WTC11 (cell line): ENCODE measurements at regions not wholly inside any gene's neighbourhood (a gene's known extent, or its start where the extent isn't known, plus 50 kb on each side); places are given as distances from the start of the nearest gene placed in this dataset.
"Not testable (repeated sequence)": the region's sequence is repeated elsewhere in the genome, so short reads cannot be mapped to it uniquely, and the experiment has no call there.

Experiments
- ATAC-seq: fragments of 200-7000 bp; cut with Tn5 transposase; 2 replicates; pipeline ENCODE4 v1.10.0; 2021; ENCODE audit warnings: mild to moderate bottlenecking, moderate library complexity
- CTCF ChIA-PET: fragments of 300-600 bp; sonication (Branson Sonifier 250); formaldehyde crosslinking; loops from one replicate; lab custom pipeline; 2021; ENCODE audit warnings: antibody characterized with exemption; lab: Charles Lee
- POLR2A ChIA-PET: fragments of 350-600 bp; sonication (Branson Sonifier 250); formaldehyde crosslinking; loops from one replicate; lab custom pipeline; 2021; ENCODE audit warnings: antibody characterized with exemption; lab: Charles Lee
- DNase-seq: peaks from one replicate; pipeline ENCODE4 v3.0.0; 2021; ENCODE audit warnings: low spot score
- H3K27ac Mint-ChIP-seq: 2 replicates; pipeline ENCODE4 v1.8.0; 2021; ENCODE audit warnings: mixed read lengths
- H3K27me3 Mint-ChIP-seq: 2 replicates; pipeline ENCODE4 v1.8.0; 2021; ENCODE audit warnings: low read depth, mild to moderate bottlenecking, moderate library complexity, mixed read lengths
- H3K36me3 Mint-ChIP-seq: 2 replicates; pipeline ENCODE4 v1.8.0; 2021; ENCODE audit warnings: mixed read lengths
- H3K4me1 Mint-ChIP-seq: 2 replicates; pipeline ENCODE4 v1.8.0; 2022; ENCODE audit warnings: mixed read lengths
- H3K4me3 Mint-ChIP-seq: 2 replicates; pipeline ENCODE4 v1.8.0; 2021; ENCODE audit warnings: mild to moderate bottlenecking, moderate library complexity, mixed read lengths
- H3K9me3 Mint-ChIP-seq: 2 replicates; pipeline ENCODE4 v1.8.0; 2021; ENCODE audit warnings: mixed read lengths
- ARID4B ChIP-seq: sonication (generic); formaldehyde crosslinking; IDR thresholded peaks from 2 replicates; pipeline ENCODE4 v1.8.0; 2023; ENCODE audit warnings: missing genetic modification reagents, mild to moderate bottlenecking, borderline replicate concordance
- ATF3 ChIP-seq: sonication (generic); formaldehyde crosslinking; conservative IDR thresholded peaks from 2 replicates; pipeline ENCODE4 v1.8.1; 2022; ENCODE audit warnings: mild to moderate bottlenecking, missing genetic modification reagents
- CDX4 ChIP-seq: fragments of 250-450 bp; sonication (Bioruptor Pico); IDR thresholded peaks from 2 replicates; pipeline ENCODE4 v1.9.0; 2021; ENCODE audit warnings: moderate library complexity, mild to moderate bottlenecking, inconsistent platforms, borderline replicate concordance
- CREB1 ChIP-seq: sonication (generic); formaldehyde crosslinking; IDR thresholded peaks from 2 replicates; pipeline ENCODE4 v1.8.0; 2023; ENCODE audit warnings: mild to moderate bottlenecking, missing genetic modification reagents
- CREM ChIP-seq: sonication (generic); formaldehyde crosslinking; IDR thresholded peaks from 2 replicates; pipeline ENCODE4 v1.8.1; 2022; ENCODE audit warnings: mild to moderate bottlenecking, missing genetic modification reagents, moderate library complexity
- FOXJ3 ChIP-seq: sonication (generic); formaldehyde crosslinking; IDR thresholded peaks from 2 replicates; pipeline ENCODE4 v1.9.0; 2021; ENCODE audit warnings: missing genetic modification reagents, mild to moderate bottlenecking, borderline replicate concordance
- FOXK1 ChIP-seq: sonication (generic); formaldehyde crosslinking; IDR thresholded peaks from 2 replicates; pipeline ENCODE4 v1.8.0; 2022; ENCODE audit warnings: mild to moderate bottlenecking, moderate library complexity, missing genetic modification reagents
- MAX ChIP-seq: sonication (generic); formaldehyde crosslinking; IDR thresholded peaks from 2 replicates; pipeline ENCODE4 v1.8.0; 2022; ENCODE audit warnings: mild to moderate bottlenecking, missing genetic modification reagents
- OVOL2 ChIP-seq: fragments of 250-450 bp; sonication (Bioruptor Pico); IDR thresholded peaks from 2 replicates; pipeline ENCODE4 v1.9.0; 2021; ENCODE audit warnings: mild to moderate bottlenecking, borderline replicate concordance
- PRDM15 ChIP-seq: sonication (generic); formaldehyde crosslinking; IDR thresholded peaks from 2 replicates; pipeline ENCODE4 v1.8.0; 2022; ENCODE audit warnings: missing genetic modification reagents
- PREB ChIP-seq: sonication (generic); formaldehyde crosslinking; IDR thresholded peaks from 2 replicates; pipeline ENCODE4 v1.8.1; 2022; ENCODE audit warnings: mild to moderate bottlenecking, missing genetic modification reagents, moderate library complexity, borderline replicate concordance
- RORB ChIP-seq: fragments of 250-450 bp; sonication (Bioruptor Pico); IDR thresholded peaks from 2 replicates; pipeline ENCODE4 v1.9.0; 2021; ENCODE audit warnings: mild to moderate bottlenecking
- SOX15 ChIP-seq: fragments of 250-450 bp; sonication (Bioruptor Pico); IDR thresholded peaks from 2 replicates; pipeline ENCODE4 v1.9.0; 2021; ENCODE audit warnings: mild to moderate bottlenecking
- SP1 ChIP-seq: sonication (generic); formaldehyde crosslinking; conservative IDR thresholded peaks from 2 replicates; pipeline ENCODE4 v1.8.1; 2022; ENCODE audit warnings: missing genetic modification reagents
- STAT6 ChIP-seq: sonication (generic); formaldehyde crosslinking; conservative IDR thresholded peaks from 2 replicates; pipeline ENCODE4 v1.8.1; 2023; ENCODE audit warnings: mild to moderate bottlenecking, low read depth, missing genetic modification reagents, moderate library complexity
- TCF7 ChIP-seq: sonication (generic); formaldehyde crosslinking; IDR thresholded peaks from 2 replicates; pipeline ENCODE4 v1.8.0; 2022; ENCODE audit warnings: mild to moderate bottlenecking, low read depth, missing genetic modification reagents, moderate library complexity
- ZNF121 ChIP-seq: sonication (generic); formaldehyde crosslinking; IDR thresholded peaks from 2 replicates; pipeline ENCODE4 v1.8.0; 2023; ENCODE audit warnings: missing genetic modification reagents
- ZNF232 ChIP-seq: sonication (generic); formaldehyde crosslinking; IDR thresholded peaks from 2 replicates; pipeline ENCODE4 v1.8.0; 2022; ENCODE audit warnings: mild to moderate bottlenecking, missing genetic modification reagents
- ZNF263 ChIP-seq: sonication (generic); formaldehyde crosslinking; IDR thresholded peaks from 2 replicates; pipeline ENCODE4 v1.8.1; 2022; ENCODE audit warnings: low read depth, mild to moderate bottlenecking, moderate library complexity, missing genetic modification reagents
- ZNF396 ChIP-seq: fragments of 250-450 bp; sonication (Bioruptor Pico); IDR thresholded peaks from 2 replicates; pipeline ENCODE4 v1.8.0; 2021; ENCODE audit warnings: mild to moderate bottlenecking, moderate library complexity, borderline replicate concordance

- TF ChIP-seq ARID4B (CRISPR knock-in tag) (no peak), TCF7 (no peak), ZNF263 (CRISPR knock-in tag) (no peak)
- TF ChIP-seq, all 79 proteins: peak for 0
These were observed 757.3 kb upstream of the AUTS2 start (continued) for GRCh38 chr7:68840991-68841390.

GRCh38 chr7:68843985-68844384, 754.3 kb upstream of the AUTS2 start:
- H3K27me3 Mint-ChIP-seq, H3K27ac Mint-ChIP-seq, DNase-seq, CTCF ChIA-PET, ATAC-seq, POLR2A ChIA-PET, H3K36me3 Mint-ChIP-seq, H3K4me3 Mint-ChIP-seq: not testable (repeated sequence)
- Mint-ChIP-seq H3K4me1 (peaks cover 14% of the 10 kb centered on the region), H3K9me3 (0 out of 2 replicates have a peak, but pooled peaks cover 17% of the 10 kb centered on the region)

GRCh38 chr7:68846811-68847325, 751.4 kb upstream of the AUTS2 start:
- H3K4me3 Mint-ChIP-seq = no peak overlapping the region
- POLR2A ChIA-PET = no interaction called here
- TF ChIP-seq STAT6 (no peak), CDX4 (no peak), CREM (CRISPR knock-in tag) (no peak), MAX (CRISPR knock-in tag) (no peak), CREB1 (CRISPR knock-in tag) (no peak), ATF3 (CRISPR knock-in tag) (no peak), SP1 (CRISPR knock-in tag) (no peak), RORB (CRISPR knock-in tag) (no peak), FOXK1 (CRISPR knock-in tag) (no peak), ZNF232 (CRISPR knock-in tag) (no peak), ZNF121 (CRISPR knock-in tag) (no peak), ZNF396 (no peak), PREB (CRISPR knock-in tag) (no peak), PRDM15 (no peak), SOX15 (no peak), OVOL2 (no peak), FOXJ3 (no peak)

More at GRCh38 chr7:68846811-68847325, 751.4 kb upstream of the AUTS2 start:
- Mint-ChIP-seq H3K4me1 (peaks cover 19% of the 10 kb centered on the region), H3K27me3 (no peaks in the 10 kb centered on the region), H3K27ac (no peak overlapping the region), H3K36me3 (no peaks in the 10 kb centered on the region; the same call in 1 of the 2 replicates), H3K9me3 (0 out of 2 replicates have a peak, but pooled peaks cover 17% of the 10 kb centered on the region)
- CTCF ChIA-PET = interaction anchor here (2.3 kb wide), 1 partner anchor 20 kb away, joined by 5 read pairs; no protein-coding TSS in a partner anchor
- DNase-seq = no peak
- peak; percentile 22; the same call in 1 of the 2 replicates for ATAC-seq
